Endothelial cell of umbilical vein (primary cell): ENCODE measurements at regions not wholly inside any gene's neighbourhood (a gene's known extent, or its start where the extent isn't known, plus 50 kb on each side); places are given as distances from the start of the nearest gene placed in this dataset.

ENCODE experiments used
- BruUV-seq: library from RNA; stranded (reverse); fragments of 400-500 nt; replicated peaks from 2 replicates; lab custom pipeline; 2021; lab: Mats Ljungman, UMichigan
- CTCF ChIA-PET: fragments of 300-600, 350-600 bp; sonication (Branson Sonifier 250); formaldehyde crosslinking; loops from one replicate; lab custom pipeline; 2021; ENCODE audit warnings: antibody characterized with exemption, inconsistent platforms; lab: Charles Lee
- POLR2A ChIA-PET: fragments of 300-600, 350-600 bp; sonication (Branson Sonifier 250); formaldehyde crosslinking; loops from one replicate; lab custom pipeline; 2021; ENCODE audit warnings: antibody characterized with exemption, inconsistent platforms; lab: Charles Lee
- DNase-seq: peaks from one replicate; pipeline ENCODE4 v3.0.0-alpha.2; 2011; ENCODE audit warnings: low read depth, low spot score
- FAIRE-seq: peaks from 2 replicates; lab custom pipeline; 2011; peaks lifted over from hg19 to GRCh38; lab: Jason Lieb, UNC
- H2AFZ ChIP-seq: 2 replicates; pipeline ENCODE4 v1.6.0; 2012; ENCODE audit warnings: low read depth, low read length, control low read depth, inconsistent platforms
- H3K27ac ChIP-seq: 2 replicates; pipeline ENCODE4 v1.5.1; 2011; ENCODE audit warnings: low read depth, mild to moderate bottlenecking, control low read depth, low read length, moderate library complexity; ENCODE audit not compliant: insufficient read depth
- H3K27me3 ChIP-seq, 2 experiments: 2 replicates each; pipeline versions ENCODE4 v1.6.0 to v1.6.1; 2011; ENCODE audit warnings: low read length in 2 of 2, mixed read lengths in 1 of 2; ENCODE audit not compliant: control insufficient read depth in 2 of 2, insufficient read depth in 2 of 2
- H3K36me3 ChIP-seq, 2 experiments: 2 replicates in 1 of 2; 3 replicates in 1 of 2; pipeline ENCODE4 v1.5.1; 2011; ENCODE audit warnings: low read length in 2 of 2, mild to moderate bottlenecking in 1 of 2, moderate library complexity in 1 of 2; ENCODE audit not compliant: control insufficient read depth in 2 of 2, insufficient read depth in 2 of 2; ENCODE audit errors: extremely low read depth in 1 of 2
- H3K4me1 ChIP-seq: 3 replicates; pipeline ENCODE4 v1.5.1; 2011; ENCODE audit warnings: mild to moderate bottlenecking, low read length; ENCODE audit not compliant: control insufficient read depth, insufficient read depth; ENCODE audit errors: extremely low read depth
- H3K4me2 ChIP-seq: 2 replicates; pipeline ENCODE4 v1.6.1; 2011; ENCODE audit warnings: low read length, control low read depth, mixed read lengths; ENCODE audit not compliant: insufficient read depth
- H3K4me3 ChIP-seq, 3 experiments: fragments of 200-600 bp in 1 of 3; sonication (generic), shearing (Covaris generic) in 1 of 3; replicated peaks in 1 of 3; 2 replicates each; pipeline ENCODE4 v1.5.1; 2011 to 2016; ENCODE audit warnings: control low read depth in 3 of 3, low read length in 3 of 3, mild to moderate bottlenecking in 2 of 3, inconsistent platforms in 1 of 3, low read depth in 1 of 3, moderate library complexity in 1 of 3; ENCODE audit not compliant: insufficient read depth in 1 of 3
- H3K79me2 ChIP-seq: 2 replicates; pipeline ENCODE4 v1.6.0; 2012; ENCODE audit warnings: low read length, inconsistent platforms; ENCODE audit not compliant: control insufficient read depth, insufficient read depth
- H3K9ac ChIP-seq: replicated peaks from 2 replicates; pipeline ENCODE3; 2011; ENCODE audit warnings: low read length, control low read depth; ENCODE audit not compliant: insufficient read depth; ENCODE audit errors: extremely low read depth
- H3K9me1 ChIP-seq: replicated peaks from 3 replicates; pipeline ENCODE4 v1.6.0; 2011; ENCODE audit warnings: mild to moderate bottlenecking, low read length; ENCODE audit not compliant: control insufficient read depth, insufficient read depth; ENCODE audit errors: extremely low read depth
- H3K9me3 ChIP-seq: replicated peaks from 2 replicates; pipeline ENCODE4 v1.5.1; 2012; ENCODE audit warnings: low read length, inconsistent platforms; ENCODE audit not compliant: control insufficient read depth, insufficient read depth
- H4K20me1 ChIP-seq: replicated peaks from 2 replicates; pipeline ENCODE3; 2011; ENCODE audit warnings: mild to moderate bottlenecking, low read length; ENCODE audit not compliant: control insufficient read depth, insufficient read depth; ENCODE audit errors: extremely low read depth
- EZH2 ChIP-seq: IDR thresholded peaks from 2 replicates; pipeline ENCODE4 v1.6.1; 2012; ENCODE audit warnings: borderline replicate concordance, low read depth, mild to moderate bottlenecking, moderate library complexity, low read length, inconsistent platforms; ENCODE audit not compliant: severe bottlenecking
- FOS ChIP-seq: IDR thresholded peaks from 2 replicates; pipeline ENCODE4 v1.6.1; 2011; ENCODE audit warnings: mild to moderate bottlenecking, low read length, moderate library complexity, borderline replicate concordance; ENCODE audit not compliant: insufficient read depth
- GATA2 ChIP-seq: IDR thresholded peaks from 2 replicates; pipeline ENCODE4 v1.7.0; 2011; ENCODE audit warnings: low read depth, mild to moderate bottlenecking, moderate library complexity, mixed read lengths, low read length; ENCODE audit not compliant: insufficient read length, insufficient read depth
- JUN ChIP-seq: IDR thresholded peaks from 2 replicates; pipeline ENCODE4 v1.6.1; 2011; ENCODE audit warnings: borderline replicate concordance, low read depth; ENCODE audit not compliant: insufficient read length, insufficient read depth
- MYC ChIP-seq: IDR thresholded peaks from one replicate; pipeline ENCODE4 v1.6.1; 2011; ENCODE audit warnings: mild to moderate bottlenecking, low read depth, low read length
- POLR2A ChIP-seq: IDR thresholded peaks from 2 replicates; pipeline ENCODE4 v1.6.1; 2012; ENCODE audit warnings: low read depth, mild to moderate bottlenecking, control low read depth, low read length
- POLR2AphosphoS5 ChIP-seq: IDR thresholded peaks from 2 replicates; pipeline ENCODE4 v1.6.1; 2012; ENCODE audit warnings: low read depth, mild to moderate bottlenecking, control low read depth, low read length, moderate library complexity; ENCODE audit not compliant: insufficient read depth
- dilution Hi-C: fragments of 300-500 bp; cut with MboI; formaldehyde crosslinking; loops from one replicate; pipeline ENCODE4 v1.15.0; 2019; ENCODE audit warnings: low sequenced_read_pairs; ENCODE audit not compliant: extremely low pct_ligation_motif_present
- intact Hi-C: fragments of 100-400 bp; cut with micrococcal nuclease; formaldehyde crosslinking; loops from one replicate; pipeline ENCODE4 v1.10.0; 2022
- TF ChIP-seq, protein P1 (sequence below), 2 donors: IDR thresholded peaks; 1 replicate in 1 of 2; 2 replicates in 1 of 2; pipeline ENCODE4 v1.5.1; 2011; ENCODE audit warnings: low read length in 2 of 2, mild to moderate bottlenecking in 2 of 2, moderate library complexity in 2 of 2, control low read depth in 1 of 2, inconsistent platforms in 1 of 2, low read depth in 1 of 2; ENCODE audit not compliant: insufficient read depth in 1 of 2; ENCODE audit errors: extremely low read depth in 1 of 2
- TF ChIP-seq, protein P2 (sequence below): IDR thresholded peaks from 2 replicates; pipeline ENCODE4 v1.6.1; 2011; ENCODE audit not compliant: insufficient read depth, insufficient read length

DNA sequence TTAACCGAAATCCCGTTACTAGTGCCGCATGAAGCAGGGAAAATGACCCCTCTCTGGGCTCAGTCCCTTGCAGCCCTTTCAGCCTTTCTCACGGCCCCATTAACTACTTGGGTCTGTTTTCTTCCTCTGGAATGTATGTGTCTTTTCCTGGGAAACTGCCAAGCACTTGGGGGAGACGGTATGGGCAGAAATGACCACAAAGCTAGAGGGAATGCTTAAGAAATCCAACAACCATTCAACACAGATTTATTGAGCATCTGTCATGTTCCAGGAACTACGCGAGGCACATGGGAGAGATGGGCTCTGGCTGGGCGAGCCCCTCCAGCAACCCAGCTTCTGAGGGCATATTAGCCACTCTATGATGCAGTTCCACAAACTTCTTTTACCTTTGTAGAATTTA is 462.6 kb downstream of the BUD13 start:
- H3K27ac ChIP-seq: no peak overlapping the region

More for the DNA sequence above, 462.6 kb downstream of the BUD13 start:
- H3K9me1 ChIP-seq: no peaks in the 10 kb centered on the region
- BruUV-seq: no TSS peak
- peaks cover 12% of the 10 kb centered on the region for H3K4me1 ChIP-seq
- no peaks in the 10 kb centered on the region for H3K9me3 ChIP-seq
- H3K79me2 ChIP-seq: no peaks in the 10 kb centered on the region
- H4K20me1 ChIP-seq: no peaks in the 10 kb centered on the region
- H2AFZ ChIP-seq: no peak overlapping the region
- ChIA-PET CTCF (no interaction called here), POLR2A (no interaction called here)
- H3K4me3 ChIP-seq: no peak overlapping the region
- no peak overlapping the region for H3K9ac ChIP-seq
- peaks cover 0 to 2% of the 10 kb centered on the region in 2 experiments for H3K27me3 ChIP-seq
- intact Hi-C loops: no loop called here
- FAIRE-seq (no peak), DNase-seq (no peak)
- TF ChIP-seq EZH2: no peak
- no peak for TF ChIP-seq POLR2A
- TF ChIP-seq, protein P1, sequence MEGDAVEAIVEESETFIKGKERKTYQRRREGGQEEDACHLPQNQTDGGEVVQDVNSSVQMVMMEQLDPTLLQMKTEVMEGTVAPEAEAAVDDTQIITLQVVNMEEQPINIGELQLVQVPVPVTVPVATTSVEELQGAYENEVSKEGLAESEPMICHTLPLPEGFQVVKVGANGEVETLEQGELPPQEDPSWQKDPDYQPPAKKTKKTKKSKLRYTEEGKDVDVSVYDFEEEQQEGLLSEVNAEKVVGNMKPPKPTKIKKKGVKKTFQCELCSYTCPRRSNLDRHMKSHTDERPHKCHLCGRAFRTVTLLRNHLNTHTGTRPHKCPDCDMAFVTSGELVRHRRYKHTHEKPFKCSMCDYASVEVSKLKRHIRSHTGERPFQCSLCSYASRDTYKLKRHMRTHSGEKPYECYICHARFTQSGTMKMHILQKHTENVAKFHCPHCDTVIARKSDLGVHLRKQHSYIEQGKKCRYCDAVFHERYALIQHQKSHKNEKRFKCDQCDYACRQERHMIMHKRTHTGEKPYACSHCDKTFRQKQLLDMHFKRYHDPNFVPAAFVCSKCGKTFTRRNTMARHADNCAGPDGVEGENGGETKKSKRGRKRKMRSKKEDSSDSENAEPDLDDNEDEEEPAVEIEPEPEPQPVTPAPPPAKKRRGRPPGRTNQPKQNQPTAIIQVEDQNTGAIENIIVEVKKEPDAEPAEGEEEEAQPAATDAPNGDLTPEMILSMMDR (IDR thresholded peaks at IDR 0.05; ENCODE audit: extremely low read depth in 1 of 2, insufficient read depth in 1 of 2, low read depth in 1 of 2, low read length in 2 of 2): no peak
- TF ChIP-seq, protein P2, sequence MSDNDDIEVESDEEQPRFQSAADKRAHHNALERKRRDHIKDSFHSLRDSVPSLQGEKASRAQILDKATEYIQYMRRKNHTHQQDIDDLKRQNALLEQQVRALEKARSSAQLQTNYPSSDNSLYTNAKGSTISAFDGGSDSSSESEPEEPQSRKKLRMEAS: no peak
- TF ChIP-seq MYC: no peak
- no peak for TF ChIP-seq JUN
- TF ChIP-seq GATA2: no peak
- TF ChIP-seq POLR2AphosphoS5: no peak
- no peak for TF ChIP-seq FOS
- no peaks in the 10 kb centered on the region for H3K36me3 ChIP-seq
- dilution Hi-C loops: no loop called here
- H3K4me2 ChIP-seq: no peak overlapping the region
